GM12878 (cell line): ENCODE measurements at regions not wholly inside any gene's neighbourhood (a gene's known extent, or its start where the extent isn't known, plus 50 kb on each side); places are given as distances from the start of the nearest gene placed in this dataset.

Source experiments
- ATAC-seq: fragments of 200-7000 bp; cut with Tn5 transposase; 3 replicates; pipeline ENCODE4 v1.9.1; 2020; ENCODE audit warnings: mild to moderate bottlenecking, moderate library complexity
- BruUV-seq: library from RNA; stranded (reverse); fragments of 400-500 nt; replicated peaks from 2 replicates; lab custom pipeline; 2021; lab: Mats Ljungman, UMichigan
- CTCF ChIA-PET: fragments of 300-600 bp; sonication (Branson Sonifier 250); formaldehyde crosslinking; extraction: SDS; loops from one replicate; lab custom pipeline; 2021; ENCODE audit warnings: inconsistent platforms; lab: Yijun Ruan, JAX
- POLR2A ChIA-PET: fragments of 350-600 bp; formaldehyde crosslinking; extraction: SDS; loops from one replicate; lab custom pipeline; 2021; ENCODE audit warnings: inconsistent platforms; lab: Charles Lee
- RAD21 ChIA-PET: fragments of 300-600 bp; sonication (Branson Sonifier 250); formaldehyde crosslinking; loops from one replicate; lab custom pipeline; 2023; ENCODE audit warnings: antibody characterized with exemption; ENCODE audit not compliant: unreplicated experiment; lab: Charles Lee
- SMC1A ChIA-PET: fragments of 300-600 bp; sonication (Branson Sonifier 250); formaldehyde crosslinking; loops from one replicate; lab custom pipeline; 2023; ENCODE audit not compliant: unreplicated experiment, uncharacterized antibody; lab: Charles Lee
- DNase-seq: peaks from one replicate; pipeline ENCODE4 v3.0.0-alpha.2; 2011; ENCODE audit warnings: low read depth, low spot score
- FAIRE-seq: peaks from 3 replicates; lab custom pipeline; 2011; peaks lifted over from hg19 to GRCh38; lab: Jason Lieb, UNC
- H2AFZ ChIP-seq: 2 replicates; pipeline ENCODE4 v1.6.0; 2011; ENCODE audit warnings: low read depth, low read length, control low read depth; ENCODE audit not compliant: control insufficient read depth
- H3K27ac ChIP-seq: 2 replicates; pipeline ENCODE4 v1.5.1; 2011; ENCODE audit warnings: control low read depth; ENCODE audit not compliant: control insufficient read depth, insufficient read depth
- H3K27me3 ChIP-seq, 2 experiments: replicated peaks in 1 of 2; 2 replicates each; pipeline versions ENCODE4 v1.6.0 to v1.6.1; 2011; ENCODE audit warnings: low read length in 1 of 2; ENCODE audit not compliant: control insufficient read depth in 2 of 2, insufficient read depth in 2 of 2
- H3K36me3 ChIP-seq, 2 experiments: 2 replicates each; pipeline ENCODE4 v1.5.1; 2011; ENCODE audit warnings: low read length in 1 of 2; ENCODE audit not compliant: control insufficient read depth in 2 of 2, insufficient read depth in 2 of 2
- H3K4me1 ChIP-seq: 2 replicates; pipeline ENCODE4 v1.6.1; 2011; ENCODE audit warnings: mild to moderate bottlenecking, low read length, moderate library complexity, mixed read lengths; ENCODE audit not compliant: control insufficient read depth, insufficient read depth
- H3K4me2 ChIP-seq: 2 replicates; pipeline ENCODE4 v1.6.0; 2011; ENCODE audit warnings: control low read depth; ENCODE audit not compliant: control insufficient read depth, insufficient read depth
- H3K4me3 ChIP-seq: fragments of 200-600 bp; sonication (generic); 2 replicates; pipeline ENCODE4 v1.5.1; 2016
- H3K79me2 ChIP-seq: 2 replicates; pipeline ENCODE4 v1.6.0; 2011; ENCODE audit warnings: low read length; ENCODE audit not compliant: control insufficient read depth, insufficient read depth
- H3K9ac ChIP-seq: 2 replicates; pipeline ENCODE4 v1.8.0; 2011; ENCODE audit warnings: low read length, control low read depth, mixed read lengths; ENCODE audit not compliant: control insufficient read depth, insufficient read depth
- H3K9me3 ChIP-seq: replicated peaks from 3 replicates; pipeline ENCODE4 v1.5.1; 2011; ENCODE audit warnings: mild to moderate bottlenecking, low read length; ENCODE audit not compliant: control insufficient read depth, insufficient read depth
- H4K20me1 ChIP-seq: 2 replicates; pipeline ENCODE4 v1.6.0; 2011; ENCODE audit not compliant: control insufficient read depth, insufficient read depth
- BRCA1 ChIP-seq: IDR thresholded peaks from 2 replicates; pipeline ENCODE4 v1.6.1; 2011; ENCODE audit warnings: low read depth, low read length, improper control_type of control experiment
- CHD1 ChIP-seq: IDR thresholded peaks from 2 replicates; pipeline ENCODE4 v1.6.1; 2012; ENCODE audit warnings: low read depth, low read length, improper control_type of control experiment
- HDAC6 ChIP-seq: fragments of 200-600 bp; sonication (generic); IDR thresholded peaks from one replicate; pipeline ENCODE4 v1.8.0; 2017; ENCODE audit warnings: antibody characterized with exemption; ENCODE audit not compliant: unreplicated experiment
- KAT2A ChIP-seq: conservative IDR thresholded peaks from 2 replicates; pipeline ENCODE4 v1.6.1; 2011; ENCODE audit warnings: low read depth, low read length; ENCODE audit not compliant: control insufficient read depth
- MYC ChIP-seq: IDR thresholded peaks from 2 replicates; pipeline ENCODE4 v1.6.1; 2011; ENCODE audit warnings: mild to moderate bottlenecking, low read length, moderate library complexity, inconsistent platforms; ENCODE audit not compliant: insufficient read depth, insufficient replicate concordance, insufficient read length, severe bottlenecking
- NR2C2 ChIP-seq: IDR thresholded peaks from 2 replicates; pipeline ENCODE4 v1.6.1; 2011; ENCODE audit warnings: borderline replicate concordance, low read depth; ENCODE audit not compliant: control insufficient read depth, insufficient read length
- RAD21 ChIP-seq: IDR thresholded peaks from 2 replicates; pipeline ENCODE4 v1.6.1; 2011; ENCODE audit warnings: mild to moderate bottlenecking, low read depth, low read length, moderate library complexity; ENCODE audit not compliant: insufficient read depth
- SP1 ChIP-seq: IDR thresholded peaks from one replicate; pipeline ENCODE4 v1.6.1; 2011; ENCODE audit warnings: low read depth, low read length
- TCF7 ChIP-seq: IDR thresholded peaks from 2 replicates; pipeline ENCODE4 v1.6.1; 2014; ENCODE audit warnings: antibody characterized with exemption, borderline replicate concordance
- YY1 ChIP-seq: IDR thresholded peaks from 2 replicates; pipeline ENCODE4 v1.6.1; 2011; ENCODE audit warnings: low read depth, mild to moderate bottlenecking, low read length
- ZSCAN29 ChIP-seq: fragments of 450-650 bp; IDR thresholded peaks from 2 replicates; pipeline ENCODE4 v1.6.1; 2017; ENCODE audit warnings: mild to moderate bottlenecking, moderate library complexity
- WGBS: methylation state at CpG from one replicate; pipeline ENCODE4 v1.1.6; 2016; ENCODE audit warnings: low lambda C conversion rate; ENCODE audit not compliant: insufficient replicate concordance, insufficient coverage; ENCODE audit errors: missing lambda C conversion rate; 5-methylcytosine and 5-hydroxymethylcytosine counted together
- in situ Hi-C: fragments of 300-500 bp; cut with MboI; formaldehyde crosslinking; loops from 9 replicates; pipeline ENCODE4 v1.14.3; 2018; ENCODE audit warnings: mixed read lengths
- intact Hi-C: fragments of 100-400 bp; cut with micrococcal nuclease; formaldehyde crosslinking; loops from one replicate; pipeline ENCODE4 v1.14.2; 2022; ENCODE audit not compliant: unreplicated experiment
- TF ChIP-seq, protein P1 (sequence below): IDR thresholded peaks from 2 replicates; pipeline ENCODE4 v1.6.1; 2011; ENCODE audit warnings: low read depth, mild to moderate bottlenecking, low read length, moderate library complexity, borderline replicate concordance; ENCODE audit errors: extremely low read depth
- TF ChIP-seq, protein P2 (sequence below): IDR thresholded peaks from 2 replicates; pipeline ENCODE4 v1.6.1; 2012; ENCODE audit warnings: improper control_type of control experiment, low read depth, low read length; ENCODE audit not compliant: insufficient replicate concordance

DNA sequence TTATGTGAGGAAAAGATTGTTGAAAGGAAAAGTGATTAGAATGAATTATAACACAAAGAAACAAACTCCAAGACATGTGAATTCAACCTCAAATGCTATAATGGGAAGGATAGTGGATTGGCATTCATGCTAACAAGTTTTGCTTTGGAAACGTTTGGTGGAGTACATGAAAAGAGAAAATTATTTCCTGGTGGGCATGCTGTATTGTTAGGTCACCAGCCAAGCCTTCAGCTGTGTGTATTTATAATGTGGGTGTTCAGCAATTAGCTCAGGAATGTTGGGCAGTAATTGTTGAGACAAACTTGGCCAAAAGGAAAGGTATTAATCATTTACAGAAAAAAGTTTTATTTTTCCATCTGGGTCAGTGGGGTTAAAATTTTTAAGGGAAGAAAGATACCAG lies 198.9 kb upstream of the ARSJ start:
- in situ Hi-C loops, result no loop called here
- CTCF ChIA-PET, result interaction anchor here (0.5 to 3.7 kb wide), 5 partner anchors 9 to 784 kb away, joined by 3 to 19 read pairs (median 6); no protein-coding TSS in a partner anchor
- ATAC-seq, result no peak

DNA sequence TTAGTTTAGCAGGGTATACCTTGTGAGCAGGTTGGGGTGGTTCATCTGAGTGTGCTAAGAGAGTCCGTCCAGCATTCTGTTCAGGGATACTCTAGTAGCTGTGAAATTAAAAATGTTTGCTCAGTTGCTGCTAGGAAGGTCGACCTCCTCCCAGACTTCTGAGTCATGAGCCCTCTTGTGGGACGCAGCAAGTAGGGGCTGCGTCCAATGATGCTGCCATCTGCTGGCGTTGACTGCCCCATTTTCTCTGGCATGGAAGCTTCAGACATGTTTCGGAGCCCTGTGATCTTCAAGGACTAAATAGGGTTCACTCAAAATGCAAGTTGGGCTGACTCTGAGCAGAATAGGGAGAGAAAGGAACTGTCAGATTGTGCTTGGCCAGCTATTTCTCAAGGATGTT lies 201.0 kb upstream of the ARSJ start:
- CTCF ChIA-PET, result interaction anchor here (0.7 to 3.7 kb wide), 9 partner anchors 13 to 786 kb away, joined by 3 to 19 read pairs (median 3); no protein-coding TSS in a partner anchor
- FAIRE-seq (peak; percentile 47), DNase-seq (no peak), ATAC-seq (peak; percentile 80)
- Histone ChIP-seq H3K4me3 (no peak overlapping the region), H3K4me1 (no peaks in the 10 kb centered on the region), H3K4me2 (no peak overlapping the region), H3K9ac (no peak overlapping the region), H2AFZ (no peak overlapping the region), H3K79me2 (no peaks in the 10 kb centered on the region), H3K36me3 (no peaks in the 10 kb centered on the region), H4K20me1 (no peaks in the 10 kb centered on the region), H3K9me3 (no peaks in the 10 kb centered on the region; the same call in 2 of the 3 replicates), H3K27me3 (no peaks in the 10 kb centered on the region), H3K27ac (no peak overlapping the region)
- POLR2A ChIA-PET, result no interaction called here
- in situ Hi-C loops, result no loop called here
- intact Hi-C loops, result loop anchor here (1.0 kb wide), 2 partner anchors 228 to 786 kb away; no protein-coding TSS in a partner anchor
- no TSS peak for BruUV-seq
- 12% methylated on average over 6 of the region's 6 CpGs for WGBS
- RAD21 ChIA-PET, result interaction anchor here (1.2 to 1.4 kb wide), 3 partner anchors 225 to 785 kb away, joined by 4 to 5 read pairs (median 5); no protein-coding TSS in a partner anchor
- SMC1A ChIA-PET, result interaction anchor here (1.0 to 1.8 kb wide), 5 partner anchors 12 to 786 kb away, joined by 3 to 8 read pairs (median 4); no protein-coding TSS in a partner anchor
- no peak for TF ChIP-seq TCF7
- no peak for TF ChIP-seq HDAC6
- no peak for TF ChIP-seq ZSCAN29
- TF ChIP-seq, protein P1, sequence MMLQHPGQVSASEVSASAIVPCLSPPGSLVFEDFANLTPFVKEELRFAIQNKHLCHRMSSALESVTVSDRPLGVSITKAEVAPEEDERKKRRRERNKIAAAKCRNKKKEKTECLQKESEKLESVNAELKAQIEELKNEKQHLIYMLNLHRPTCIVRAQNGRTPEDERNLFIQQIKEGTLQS, result no peak
- peak; percentile 29; the same call in 1 of the 2 replicates for TF ChIP-seq YY1
- TF ChIP-seq, protein P2, sequence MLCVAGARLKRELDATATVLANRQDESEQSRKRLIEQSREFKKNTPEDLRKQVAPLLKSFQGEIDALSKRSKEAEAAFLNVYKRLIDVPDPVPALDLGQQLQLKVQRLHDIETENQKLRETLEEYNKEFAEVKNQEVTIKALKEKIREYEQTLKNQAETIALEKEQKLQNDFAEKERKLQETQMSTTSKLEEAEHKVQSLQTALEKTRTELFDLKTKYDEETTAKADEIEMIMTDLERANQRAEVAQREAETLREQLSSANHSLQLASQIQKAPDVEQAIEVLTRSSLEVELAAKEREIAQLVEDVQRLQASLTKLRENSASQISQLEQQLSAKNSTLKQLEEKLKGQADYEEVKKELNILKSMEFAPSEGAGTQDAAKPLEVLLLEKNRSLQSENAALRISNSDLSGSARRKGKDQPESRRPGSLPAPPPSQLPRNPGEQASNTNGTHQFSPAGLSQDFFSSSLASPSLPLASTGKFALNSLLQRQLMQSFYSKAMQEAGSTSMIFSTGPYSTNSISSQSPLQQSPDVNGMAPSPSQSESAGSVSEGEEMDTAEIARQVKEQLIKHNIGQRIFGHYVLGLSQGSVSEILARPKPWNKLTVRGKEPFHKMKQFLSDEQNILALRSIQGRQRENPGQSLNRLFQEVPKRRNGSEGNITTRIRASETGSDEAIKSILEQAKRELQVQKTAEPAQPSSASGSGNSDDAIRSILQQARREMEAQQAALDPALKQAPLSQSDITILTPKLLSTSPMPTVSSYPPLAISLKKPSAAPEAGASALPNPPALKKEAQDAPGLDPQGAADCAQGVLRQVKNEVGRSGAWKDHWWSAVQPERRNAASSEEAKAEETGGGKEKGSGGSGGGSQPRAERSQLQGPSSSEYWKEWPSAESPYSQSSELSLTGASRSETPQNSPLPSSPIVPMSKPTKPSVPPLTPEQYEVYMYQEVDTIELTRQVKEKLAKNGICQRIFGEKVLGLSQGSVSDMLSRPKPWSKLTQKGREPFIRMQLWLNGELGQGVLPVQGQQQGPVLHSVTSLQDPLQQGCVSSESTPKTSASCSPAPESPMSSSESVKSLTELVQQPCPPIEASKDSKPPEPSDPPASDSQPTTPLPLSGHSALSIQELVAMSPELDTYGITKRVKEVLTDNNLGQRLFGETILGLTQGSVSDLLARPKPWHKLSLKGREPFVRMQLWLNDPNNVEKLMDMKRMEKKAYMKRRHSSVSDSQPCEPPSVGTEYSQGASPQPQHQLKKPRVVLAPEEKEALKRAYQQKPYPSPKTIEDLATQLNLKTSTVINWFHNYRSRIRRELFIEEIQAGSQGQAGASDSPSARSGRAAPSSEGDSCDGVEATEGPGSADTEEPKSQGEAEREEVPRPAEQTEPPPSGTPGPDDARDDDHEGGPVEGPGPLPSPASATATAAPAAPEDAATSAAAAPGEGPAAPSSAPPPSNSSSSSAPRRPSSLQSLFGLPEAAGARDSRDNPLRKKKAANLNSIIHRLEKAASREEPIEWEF, result no peak
- 0 out of 2 replicates have a peak, but pooled peaks have one; percentile 24 for TF ChIP-seq RAD21

More for the DNA sequence above, 198.9 kb upstream of the ARSJ start:
- Histone ChIP-seq H3K36me3 (no peaks in the 10 kb centered on the region), H3K9me3 (no peaks in the 10 kb centered on the region; the same call in 2 of the 3 replicates), H2AFZ (no peak overlapping the region), H4K20me1 (no peaks in the 10 kb centered on the region), H3K4me2 (no peak overlapping the region), H3K27me3 (no peaks in the 10 kb centered on the region), H3K4me1 (no peaks in the 10 kb centered on the region), H3K79me2 (no peaks in the 10 kb centered on the region), H3K4me3 (no peak overlapping the region)
- ChIA-PET POLR2A (no interaction called here), SMC1A (interaction anchor here (1.1 kb wide), 1 partner anchor 156 kb away, joined by 4 read pairs; no protein-coding TSS in a partner anchor)
- no peak for FAIRE-seq
- intact Hi-C loops, result no loop called here
- DNase-seq, result no peak
- no TSS peak for BruUV-seq
- TF ChIP-seq BRCA1 (no peak), CHD1 (no peak), MYC (no peak), KAT2A (no peak), SP1 (no peak), HDAC6 (no peak), NR2C2 (no peak)
- TF ChIP-seq, all 136 proteins: peak for 0
- WGBS, result 0% methylated on average over 1 of the region's 1 CpG
- H3K27ac ChIP-seq, result no peak overlapping the region
- H3K9ac ChIP-seq, result no peak overlapping the region
- RAD21 ChIA-PET, result no interaction called here
